HUES48 (cell line): ENCODE measurements at regions not wholly inside any gene's neighbourhood (a gene's known extent, or its start where the extent isn't known, plus 50 kb on each side); places are given as distances from the start of the nearest gene placed in this dataset.

Source experiments
- H3K27ac ChIP-seq: one replicate; pipeline ENCODE4 v1.7.0; 2013; ENCODE audit warnings: low read depth, low read length, inconsistent platforms
- H3K27me3 ChIP-seq: 2 replicates; pipeline ENCODE4 v1.6.1; 2013; ENCODE audit warnings: mild to moderate bottlenecking, low read length; ENCODE audit not compliant: control insufficient read depth, insufficient read depth
- H3K36me3 ChIP-seq: 2 replicates; pipeline ENCODE4 v1.6.1; 2013; ENCODE audit warnings: low read length; ENCODE audit not compliant: control insufficient read depth, insufficient read depth
- H3K4me1 ChIP-seq: 2 replicates; pipeline ENCODE4 v1.6.1; 2013; ENCODE audit warnings: mild to moderate bottlenecking, low read length; ENCODE audit not compliant: control insufficient read depth, insufficient read depth
- H3K4me3 ChIP-seq: 2 replicates; pipeline ENCODE4 v1.5.1; 2013; ENCODE audit warnings: mild to moderate bottlenecking, low read depth, low read length
- H3K9ac ChIP-seq: 2 replicates; pipeline ENCODE4 v1.6.1; 2013; ENCODE audit warnings: mild to moderate bottlenecking, low read depth, low read length, moderate library complexity
- H3K9me3 ChIP-seq: 2 replicates; pipeline ENCODE4 v1.6.1; 2013; ENCODE audit warnings: low read length; ENCODE audit not compliant: control insufficient read depth, insufficient read depth

DNA sequence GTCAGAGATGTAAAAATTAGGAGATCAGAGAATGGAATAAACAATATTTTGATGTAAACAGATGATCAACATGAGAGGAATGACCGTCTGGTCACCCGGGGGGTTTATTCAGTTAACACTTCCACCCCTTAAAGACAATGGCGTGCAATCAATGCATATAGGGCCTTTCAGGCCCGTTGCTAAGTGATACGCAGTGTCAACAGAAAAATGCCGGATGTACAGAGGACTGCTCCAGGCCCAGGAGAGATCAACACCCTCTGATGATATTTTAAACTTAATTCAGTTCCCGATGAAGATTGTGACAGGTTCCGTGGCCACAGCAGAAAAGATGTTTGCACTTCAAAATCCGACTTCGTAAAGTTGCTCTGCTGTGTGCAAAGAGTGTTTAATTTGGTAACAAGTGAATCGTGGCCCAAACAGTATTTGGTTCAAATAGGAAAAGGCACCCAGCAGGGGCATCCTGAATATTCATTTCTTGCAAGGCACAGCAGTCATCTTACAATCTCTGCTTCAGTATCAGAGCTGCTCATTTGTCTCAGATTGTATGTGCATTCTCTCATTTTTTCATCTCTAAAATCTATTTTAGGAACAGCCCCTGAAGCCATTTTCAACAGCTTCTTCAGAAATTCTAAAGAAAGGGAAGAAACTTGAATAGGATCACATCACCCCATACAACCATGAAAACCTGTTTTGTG lies 72.6 kb downstream of the FOXB1 start:
- Histone ChIP-seq H3K4me3 (no peak overlapping the region), H3K27ac (peak overlapping the region; percentile 72), H3K9ac (no peak overlapping the region), H3K27me3 (no peaks in the 10 kb centered on the region), H3K36me3 (no peaks in the 10 kb centered on the region), H3K4me1 (peaks cover 44% of the 10 kb centered on the region), H3K9me3 (no peaks in the 10 kb centered on the region)

DNA sequence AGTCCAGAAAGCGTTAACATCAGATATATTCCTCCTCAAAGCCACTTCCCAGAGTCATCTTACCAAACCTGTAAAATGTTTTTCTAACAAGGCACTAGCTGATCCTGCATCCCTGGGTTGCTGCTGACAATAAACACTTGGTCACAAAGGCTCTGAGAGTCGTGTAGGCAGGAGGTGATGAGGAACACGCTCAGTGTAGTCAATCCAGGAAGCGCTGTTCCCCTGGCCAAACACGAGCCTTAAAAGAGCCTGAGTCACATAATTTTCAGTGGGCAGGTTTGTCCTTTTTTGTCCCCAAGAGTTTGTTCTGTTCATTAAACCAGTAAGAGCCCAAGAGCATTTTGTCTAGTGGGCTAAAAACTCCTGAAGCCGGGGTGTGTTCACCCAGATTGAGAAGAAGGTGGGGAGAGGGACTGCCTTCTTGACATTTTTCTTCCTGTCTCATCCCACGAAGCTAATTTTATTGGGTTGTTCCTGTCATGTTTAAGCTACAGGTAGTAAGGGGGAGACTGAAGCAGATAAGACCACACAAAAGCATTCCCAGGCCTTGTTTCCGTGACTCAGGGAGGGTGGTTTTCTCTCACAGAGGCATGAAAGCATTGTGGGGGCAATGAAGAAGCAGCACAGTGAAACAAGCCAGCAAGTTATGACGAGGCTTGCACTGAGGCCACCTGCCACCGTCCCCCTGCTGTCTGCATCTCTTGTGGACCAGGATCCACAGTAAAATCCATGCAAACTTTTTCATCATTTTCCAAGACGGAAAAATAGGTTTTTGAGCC lies 73.7 kb downstream of the FOXB1 start:
- H3K4me1 ChIP-seq = peaks cover 44% of the 10 kb centered on the region
- H3K27ac ChIP-seq = peak overlapping the region; percentile 53
- H3K36me3 ChIP-seq = no peaks in the 10 kb centered on the region
- no peak overlapping the region for H3K4me3 ChIP-seq
- H3K9ac ChIP-seq = no peak overlapping the region
- H3K9me3 ChIP-seq = no peaks in the 10 kb centered on the region
- H3K27me3 ChIP-seq = no peaks in the 10 kb centered on the region

DNA sequence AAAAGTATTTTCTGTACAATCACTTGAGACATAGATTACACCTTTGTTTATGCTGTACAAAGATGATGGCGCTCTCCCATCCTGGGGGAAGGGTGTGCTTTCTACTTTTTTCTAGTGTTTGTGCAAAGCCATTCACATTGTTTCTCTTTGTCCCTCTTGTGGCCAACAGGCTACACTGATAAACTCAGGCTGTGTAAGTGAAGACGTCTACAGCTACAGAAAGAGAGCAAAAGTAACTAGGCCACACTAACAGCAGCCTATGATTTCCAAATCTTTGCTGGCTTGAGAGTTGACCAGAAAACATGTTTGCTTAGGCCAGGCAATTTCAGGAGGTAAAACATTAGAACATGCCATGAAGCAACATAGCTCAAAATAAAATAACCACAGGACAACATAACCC lies 75.1 kb downstream of the FOXB1 start:
- Histone ChIP-seq H3K4me1 (peaks cover 40% of the 10 kb centered on the region), H3K36me3 (no peaks in the 10 kb centered on the region), H3K4me3 (no peak overlapping the region), H3K27me3 (no peaks in the 10 kb centered on the region), H3K9me3 (no peaks in the 10 kb centered on the region), H3K27ac (no peak overlapping the region), H3K9ac (no peak overlapping the region)

DNA sequence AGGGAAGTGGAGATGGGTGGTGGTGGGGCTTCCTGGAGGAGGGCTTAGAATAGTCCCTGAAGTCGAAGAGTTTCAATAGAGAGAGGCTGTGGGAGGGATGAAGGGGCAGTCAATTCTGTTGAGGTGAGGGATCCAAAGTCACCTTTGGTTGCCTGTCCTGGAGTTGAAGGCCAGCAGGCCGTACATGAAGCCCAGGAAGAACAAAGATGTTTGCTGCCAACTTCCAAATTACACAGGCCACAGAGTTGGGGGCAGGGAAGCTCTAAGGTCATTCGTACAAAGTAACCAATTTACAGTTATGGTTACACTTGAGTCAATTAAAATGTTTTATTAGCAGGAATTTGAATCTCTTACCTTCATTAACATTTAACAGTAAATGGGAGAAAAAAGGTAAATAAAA lies 77.9 kb downstream of the FOXB1 start:
- Histone ChIP-seq H3K27ac (no peak overlapping the region), H3K9ac (no peak overlapping the region), H3K4me1 (peaks cover 15% of the 10 kb centered on the region), H3K27me3 (no peaks in the 10 kb centered on the region), H3K9me3 (no peaks in the 10 kb centered on the region), H3K4me3 (no peak overlapping the region), H3K36me3 (no peaks in the 10 kb centered on the region)

DNA sequence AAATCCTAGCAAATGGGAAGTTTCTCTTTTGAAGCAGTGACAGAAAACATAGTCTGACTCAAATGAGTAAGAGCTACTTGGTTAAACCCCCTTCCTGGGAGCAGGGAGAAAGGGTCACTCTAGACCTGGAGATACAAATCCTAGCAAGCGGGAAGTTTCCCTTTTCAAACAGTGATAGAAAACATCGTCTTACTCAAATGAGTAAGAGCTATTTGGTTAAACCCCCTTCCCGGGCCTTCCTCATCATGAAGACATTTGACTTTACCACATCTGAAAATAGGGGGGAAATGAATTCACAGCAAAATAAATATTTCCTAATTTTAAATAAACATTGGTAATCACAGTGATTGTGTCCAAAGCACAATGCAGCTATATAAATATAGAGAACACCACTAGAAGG lies 79.2 kb downstream of the FOXB1 start:
- no peaks in the 10 kb centered on the region for H3K36me3 ChIP-seq
- H3K4me1 ChIP-seq = peaks cover 3% of the 10 kb centered on the region; the same call in 1 of the 2 replicates
- no peak overlapping the region for H3K4me3 ChIP-seq
- H3K27ac ChIP-seq = no peak overlapping the region
- no peaks in the 10 kb centered on the region for H3K27me3 ChIP-seq
- no peak overlapping the region for H3K9ac ChIP-seq
- no peaks in the 10 kb centered on the region for H3K9me3 ChIP-seq

DNA sequence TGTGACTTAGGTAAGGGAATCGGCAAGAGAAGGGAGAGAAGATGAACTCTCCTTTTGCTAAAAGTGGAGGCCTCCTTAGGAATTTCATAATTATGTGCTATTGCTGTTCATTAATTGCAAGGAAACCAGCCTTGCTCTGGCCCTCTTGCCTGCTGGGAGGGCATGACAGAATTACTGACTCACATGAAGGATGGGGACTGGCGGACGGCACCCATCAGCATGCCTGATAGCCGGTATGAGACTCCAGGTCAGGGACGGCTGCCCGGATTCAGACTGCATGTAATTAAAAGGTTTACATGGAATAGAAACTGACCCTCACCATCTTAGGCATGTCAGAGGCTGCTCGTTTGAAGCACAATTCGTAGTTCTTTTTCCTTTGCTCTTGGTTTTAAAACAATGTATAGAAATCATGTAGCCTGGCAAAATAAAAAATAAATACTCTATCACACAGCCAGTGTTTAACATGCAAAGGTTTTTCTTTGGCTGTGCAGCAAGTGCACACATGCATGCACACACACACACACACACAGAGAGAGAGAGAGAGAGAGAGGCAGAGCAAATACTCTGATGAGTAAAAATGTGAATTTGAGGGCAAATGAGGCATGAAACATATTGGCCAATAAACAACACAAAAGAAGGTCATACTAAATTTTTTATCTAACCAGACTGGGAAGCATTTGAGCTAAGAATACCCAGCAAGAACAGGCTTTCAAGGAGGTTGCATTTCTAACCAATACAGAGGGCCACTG lies 82.7 kb downstream of the FOXB1 start:
- Histone ChIP-seq H3K9ac (no peak overlapping the region), H3K36me3 (no peaks in the 10 kb centered on the region), H3K27me3 (no peaks in the 10 kb centered on the region), H3K9me3 (no peaks in the 10 kb centered on the region), H3K4me3 (no peak overlapping the region), H3K4me1 (peaks cover 3% of the 10 kb centered on the region; the same call in 1 of the 2 replicates), H3K27ac (no peak overlapping the region)

DNA sequence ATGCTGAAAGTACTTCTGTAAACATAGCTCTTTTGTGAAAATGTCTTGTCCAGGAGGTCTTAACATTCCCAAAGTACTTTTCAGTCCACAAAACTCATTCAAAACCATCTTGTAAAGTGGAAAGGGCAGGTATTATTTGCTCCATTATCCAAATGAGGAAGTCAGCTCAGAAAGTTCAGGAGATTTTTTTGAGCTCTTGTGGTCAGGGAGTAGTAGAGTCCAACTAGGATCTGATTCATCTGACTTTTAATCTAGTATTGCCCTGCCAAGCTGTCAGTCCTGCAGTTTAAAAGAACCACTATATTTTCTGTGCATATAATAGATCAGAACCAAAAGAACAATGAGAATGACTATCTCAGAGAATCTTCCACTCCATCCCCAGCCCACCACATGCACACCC lies 83.5 kb downstream of the FOXB1 start:
- Histone ChIP-seq H3K4me1 (peaks cover 3% of the 10 kb centered on the region; the same call in 1 of the 2 replicates), H3K9me3 (no peaks in the 10 kb centered on the region), H3K36me3 (no peaks in the 10 kb centered on the region), H3K27ac (no peak overlapping the region), H3K27me3 (no peaks in the 10 kb centered on the region), H3K9ac (no peak overlapping the region), H3K4me3 (no peak overlapping the region)

DNA sequence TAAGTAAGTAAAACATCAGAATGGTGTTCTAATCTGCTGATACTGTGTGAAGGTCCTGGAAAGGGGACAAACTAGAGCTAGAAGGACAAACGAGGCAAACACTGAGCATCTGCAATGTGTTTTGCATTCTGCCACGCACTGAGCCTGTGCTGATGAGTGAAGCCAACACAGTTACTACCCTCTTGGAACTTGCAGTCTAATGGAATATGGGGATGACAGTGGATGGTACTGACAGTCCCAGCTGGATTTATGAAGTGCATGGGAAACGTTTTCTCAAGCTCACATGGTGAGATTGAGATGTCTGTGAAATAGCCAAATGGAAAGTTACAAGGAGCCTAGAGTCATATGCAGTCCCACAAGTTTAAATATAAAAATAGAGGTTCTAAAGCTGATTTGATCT lies 86.6 kb downstream of the FOXB1 start:
- Histone ChIP-seq H3K4me1 (peaks cover 3% of the 10 kb centered on the region; the same call in 1 of the 2 replicates), H3K27ac (no peak overlapping the region), H3K36me3 (no peaks in the 10 kb centered on the region), H3K4me3 (no peak overlapping the region), H3K9ac (no peak overlapping the region), H3K27me3 (no peaks in the 10 kb centered on the region), H3K9me3 (no peaks in the 10 kb centered on the region)

DNA sequence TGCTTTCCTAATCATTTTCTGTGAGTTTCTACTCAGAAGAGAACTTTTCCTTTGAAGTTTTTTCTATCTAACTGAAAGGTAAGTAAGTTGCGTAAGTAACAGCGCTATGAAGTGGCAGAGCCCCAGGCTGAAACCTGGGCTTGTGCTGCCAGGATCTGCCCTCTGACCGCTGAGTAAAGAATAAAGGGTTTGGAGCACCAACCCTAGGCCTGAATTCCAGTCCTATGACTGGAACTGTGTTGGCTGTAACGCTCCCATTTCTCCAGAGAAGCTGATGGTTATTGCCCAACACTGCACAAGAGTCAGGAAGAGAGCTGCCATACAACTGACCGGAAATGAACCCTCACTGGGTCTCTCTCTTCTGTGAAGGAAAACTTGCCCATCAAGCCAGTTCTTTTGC lies 87.0 kb downstream of the FOXB1 start:
- Histone ChIP-seq H3K27ac (no peak overlapping the region), H3K4me1 (peaks cover 3% of the 10 kb centered on the region; the same call in 1 of the 2 replicates), H3K9me3 (no peaks in the 10 kb centered on the region), H3K9ac (no peak overlapping the region), H3K36me3 (no peaks in the 10 kb centered on the region), H3K4me3 (no peak overlapping the region), H3K27me3 (no peaks in the 10 kb centered on the region)

DNA sequence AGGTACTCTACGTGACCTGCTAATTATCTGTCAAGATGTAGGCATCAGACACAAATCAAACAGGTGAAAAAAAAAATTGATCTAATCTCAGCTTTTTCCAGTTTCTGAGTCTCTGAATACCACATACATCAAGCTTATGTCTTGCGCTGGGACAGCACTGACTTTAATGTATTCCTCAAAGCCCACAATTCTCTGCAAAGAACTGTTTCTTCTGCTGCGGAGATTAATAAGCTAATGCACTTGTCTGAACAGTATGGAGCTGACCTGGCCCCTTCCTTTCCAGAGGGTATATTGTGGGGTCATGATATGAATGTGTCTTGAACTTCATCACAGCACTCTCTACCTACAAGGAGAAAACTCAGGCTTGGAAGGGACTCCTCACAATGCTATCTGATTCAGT lies 87.8 kb downstream of the FOXB1 start:
- no peaks in the 10 kb centered on the region for H3K27me3 ChIP-seq
- H3K9me3 ChIP-seq = peaks cover 6% of the 10 kb centered on the region; the same call in 1 of the 2 replicates
- H3K36me3 ChIP-seq = no peaks in the 10 kb centered on the region
- no peak overlapping the region for H3K27ac ChIP-seq
- H3K4me3 ChIP-seq = no peak overlapping the region
- H3K4me1 ChIP-seq = peaks cover 3% of the 10 kb centered on the region; the same call in 1 of the 2 replicates
- no peak overlapping the region for H3K9ac ChIP-seq
